GM12878 (cell line): ENCODE measurements at regions not wholly inside any gene's neighbourhood (a gene's known extent, or its start where the extent isn't known, plus 50 kb on each side); places are given as distances from the start of the nearest gene placed in this dataset.

Experiments used
- ATAC-seq: fragments of 200-7000 bp; cut with Tn5 transposase; 3 replicates; pipeline ENCODE4 v1.9.1; 2020; ENCODE audit warnings: mild to moderate bottlenecking, moderate library complexity
- BruUV-seq: library from RNA; stranded (reverse); fragments of 400-500 nt; replicated peaks from 2 replicates; lab custom pipeline; 2021; lab: Mats Ljungman, UMichigan
- CTCF ChIA-PET: fragments of 300-600 bp; sonication (Branson Sonifier 250); formaldehyde crosslinking; extraction: SDS; loops from one replicate; lab custom pipeline; 2021; ENCODE audit warnings: inconsistent platforms; lab: Yijun Ruan, JAX
- POLR2A ChIA-PET: fragments of 350-600 bp; formaldehyde crosslinking; extraction: SDS; loops from one replicate; lab custom pipeline; 2021; ENCODE audit warnings: inconsistent platforms; lab: Charles Lee
- RAD21 ChIA-PET: fragments of 300-600 bp; sonication (Branson Sonifier 250); formaldehyde crosslinking; loops from one replicate; lab custom pipeline; 2023; ENCODE audit warnings: antibody characterized with exemption; ENCODE audit not compliant: unreplicated experiment; lab: Charles Lee
- SMC1A ChIA-PET: fragments of 300-600 bp; sonication (Branson Sonifier 250); formaldehyde crosslinking; loops from one replicate; lab custom pipeline; 2023; ENCODE audit not compliant: unreplicated experiment, uncharacterized antibody; lab: Charles Lee
- DNase-seq: peaks from one replicate; pipeline ENCODE4 v3.0.0-alpha.2; 2011; ENCODE audit warnings: low read depth, low spot score
- FAIRE-seq: peaks from 3 replicates; lab custom pipeline; 2011; peaks lifted over from hg19 to GRCh38; lab: Jason Lieb, UNC
- H2AFZ ChIP-seq: 2 replicates; pipeline ENCODE4 v1.6.0; 2011; ENCODE audit warnings: low read depth, low read length, control low read depth; ENCODE audit not compliant: control insufficient read depth
- H3K27ac ChIP-seq: 2 replicates; pipeline ENCODE4 v1.5.1; 2011; ENCODE audit warnings: control low read depth; ENCODE audit not compliant: control insufficient read depth, insufficient read depth
- H3K27me3 ChIP-seq, 2 experiments: replicated peaks in 1 of 2; 2 replicates each; pipeline versions ENCODE4 v1.6.0 to v1.6.1; 2011; ENCODE audit warnings: low read length in 1 of 2; ENCODE audit not compliant: control insufficient read depth in 2 of 2, insufficient read depth in 2 of 2
- H3K36me3 ChIP-seq, 2 experiments: 2 replicates each; pipeline ENCODE4 v1.5.1; 2011; ENCODE audit warnings: low read length in 1 of 2; ENCODE audit not compliant: control insufficient read depth in 2 of 2, insufficient read depth in 2 of 2
- H3K4me1 ChIP-seq: 2 replicates; pipeline ENCODE4 v1.6.1; 2011; ENCODE audit warnings: mild to moderate bottlenecking, low read length, moderate library complexity, mixed read lengths; ENCODE audit not compliant: control insufficient read depth, insufficient read depth
- H3K4me2 ChIP-seq: 2 replicates; pipeline ENCODE4 v1.6.0; 2011; ENCODE audit warnings: control low read depth; ENCODE audit not compliant: control insufficient read depth, insufficient read depth
- H3K4me3 ChIP-seq: fragments of 200-600 bp; sonication (generic); 2 replicates; pipeline ENCODE4 v1.5.1; 2016
- H3K79me2 ChIP-seq: 2 replicates; pipeline ENCODE4 v1.6.0; 2011; ENCODE audit warnings: low read length; ENCODE audit not compliant: control insufficient read depth, insufficient read depth
- H3K9ac ChIP-seq: 2 replicates; pipeline ENCODE4 v1.8.0; 2011; ENCODE audit warnings: low read length, control low read depth, mixed read lengths; ENCODE audit not compliant: control insufficient read depth, insufficient read depth
- H3K9me3 ChIP-seq: replicated peaks from 3 replicates; pipeline ENCODE4 v1.5.1; 2011; ENCODE audit warnings: mild to moderate bottlenecking, low read length; ENCODE audit not compliant: control insufficient read depth, insufficient read depth
- H4K20me1 ChIP-seq: 2 replicates; pipeline ENCODE4 v1.6.0; 2011; ENCODE audit not compliant: control insufficient read depth, insufficient read depth
- ATF3 ChIP-seq: IDR thresholded peaks from 2 replicates; pipeline ENCODE4 v1.6.1; 2011; ENCODE audit warnings: low read depth, mild to moderate bottlenecking, low read length, moderate library complexity, borderline replicate concordance; ENCODE audit errors: extremely low read depth
- BCL11A ChIP-seq: IDR thresholded peaks from 2 replicates; pipeline ENCODE4 v1.6.1; 2011; ENCODE audit warnings: low read depth, low read length
- BCLAF1 ChIP-seq: fragments of 450-650 bp; IDR thresholded peaks from 2 replicates; pipeline ENCODE4 v1.6.1; 2017; ENCODE audit warnings: antibody characterized with exemption, mild to moderate bottlenecking, moderate library complexity
- CREM ChIP-seq: IDR thresholded peaks from 2 replicates; pipeline ENCODE4 v1.6.1; 2014; ENCODE audit warnings: antibody characterized with exemption, low read depth
- HDAC2 ChIP-seq: fragments of 200-600 bp; sonication (generic); IDR thresholded peaks from 2 replicates; pipeline ENCODE4 v1.6.1; 2017
- NFIC ChIP-seq: IDR thresholded peaks from 2 replicates; pipeline ENCODE4 v1.6.1; 2012; ENCODE audit warnings: low read depth, mild to moderate bottlenecking, inconsistent platforms, low read length, moderate library complexity
- PML ChIP-seq: IDR thresholded peaks from 2 replicates; pipeline ENCODE4 v1.6.1; 2012; ENCODE audit warnings: low read length, inconsistent platforms
- RUNX3 ChIP-seq: IDR thresholded peaks from 2 replicates; pipeline ENCODE4 v1.6.1; 2012; ENCODE audit warnings: low read length, inconsistent platforms
- SIX5 ChIP-seq: IDR thresholded peaks from 2 replicates; pipeline ENCODE4 v1.6.1; 2011; ENCODE audit warnings: mild to moderate bottlenecking, low read depth, low read length, moderate library complexity; ENCODE audit not compliant: severe bottlenecking
- TCF12 ChIP-seq: IDR thresholded peaks from 2 replicates; pipeline ENCODE4 v1.6.1; 2011; ENCODE audit warnings: low read depth, mild to moderate bottlenecking, low read length
- YBX1 ChIP-seq: fragments of 450-650 bp; IDR thresholded peaks from 2 replicates; pipeline ENCODE4 v1.6.1; 2016; ENCODE audit warnings: antibody characterized with exemption
- ZNF217 ChIP-seq: fragments of 450-650 bp; IDR thresholded peaks from 2 replicates; pipeline ENCODE4 v1.6.1; 2017; ENCODE audit warnings: antibody characterized with exemption, mild to moderate bottlenecking
- ZNF274 ChIP-seq: IDR thresholded peaks from one replicate; pipeline ENCODE4 v1.8.0; 2011; ENCODE audit not compliant: insufficient read length, insufficient read depth
- ZNF622 ChIP-seq: fragments of 450-650 bp; IDR thresholded peaks from 2 replicates; pipeline ENCODE4 v1.6.1; 2017; ENCODE audit warnings: mild to moderate bottlenecking, inconsistent platforms
- WGBS: methylation state at CpG from one replicate; pipeline ENCODE4 v1.1.6; 2016; ENCODE audit warnings: low lambda C conversion rate; ENCODE audit not compliant: insufficient replicate concordance, insufficient coverage; ENCODE audit errors: missing lambda C conversion rate; 5-methylcytosine and 5-hydroxymethylcytosine counted together
- in situ Hi-C: fragments of 300-500 bp; cut with MboI; formaldehyde crosslinking; loops from 9 replicates; pipeline ENCODE4 v1.14.3; 2018; ENCODE audit warnings: mixed read lengths
- intact Hi-C: fragments of 100-400 bp; cut with micrococcal nuclease; formaldehyde crosslinking; loops from one replicate; pipeline ENCODE4 v1.14.2; 2022; ENCODE audit not compliant: unreplicated experiment

GRCh38 chr6:140193269-140193668 is 818.8 kb upstream of the CITED2 start:
- POLR2A ChIA-PET: no interaction called here
- no peaks in the 10 kb centered on the region for H3K9me3 ChIP-seq
- SMC1A ChIA-PET: no interaction called here
- no peaks in the 10 kb centered on the region for H3K36me3 ChIP-seq
- WGBS: 50% methylated on average over 2 of the region's 2 CpGs
- ATAC-seq: no peak
- no peak overlapping the region for H2AFZ ChIP-seq
- TF ChIP-seq ZNF622 (no peak), RUNX3 (no peak), YBX1 (no peak), PML (no peak), ATF3 (no peak), TCF12 (no peak), BCL11A (no peak), ZNF274 (no peak), BCLAF1 (no peak), CREM (no peak), ZNF217 (no peak), HDAC2 (no peak), SIX5 (no peak), NFIC (no peak)
- no peaks in the 10 kb centered on the region for H3K79me2 ChIP-seq
- H3K9ac ChIP-seq: no peak overlapping the region
- H3K4me2 ChIP-seq: no peak overlapping the region
- no peaks in the 10 kb centered on the region for H3K4me1 ChIP-seq
- no peaks in the 10 kb centered on the region for H3K27me3 ChIP-seq
- CTCF ChIA-PET: no interaction called here
- BruUV-seq: no TSS peak
- intact Hi-C loops: no loop called here
- no peak overlapping the region for H3K4me3 ChIP-seq
- RAD21 ChIA-PET: no interaction called here
- H4K20me1 ChIP-seq: no peaks in the 10 kb centered on the region
- in situ Hi-C loops: no loop called here
- no peak for FAIRE-seq
- DNase-seq: no peak
- no peak overlapping the region for H3K27ac ChIP-seq
